Hepatocyte (in vitro differentiated cells): ENCODE measurements at regions not wholly inside any gene's neighbourhood (a gene's known extent, or its start where the extent isn't known, plus 50 kb on each side); places are given as distances from the start of the nearest gene placed in this dataset.
"Not testable (repeated sequence)": the region's sequence is repeated elsewhere in the genome, so short reads cannot be mapped to it uniquely, and the experiment has no call there.

Experiments
- DNase-seq: peaks from one replicate; pipeline ENCODE4 v3.0.0-alpha.2; 2016; ENCODE audit warnings: low spot score
- H2AFZ ChIP-seq: fragments of 200-600 bp; sonication (generic); 2 replicates; pipeline ENCODE4 v1.6.0; 2016; ENCODE audit warnings: antibody characterized with exemption, mild to moderate bottlenecking
- H3K27ac ChIP-seq: fragments of 200-600 bp; sonication (generic); 2 replicates; pipeline ENCODE4 v1.5.1; 2016; ENCODE audit warnings: mild to moderate bottlenecking
- H3K27me3 ChIP-seq: fragments of 200-600 bp; sonication (generic); 2 replicates; pipeline ENCODE4 v1.6.1; 2016
- H3K36me3 ChIP-seq: fragments of 200-600 bp; sonication (generic); replicated peaks from 2 replicates; pipeline ENCODE4 v1.5.1; 2016; ENCODE audit warnings: low read depth; ENCODE audit not compliant: insufficient read depth
- H3K4me1 ChIP-seq: fragments of 200-600 bp; sonication (generic); 2 replicates; pipeline ENCODE4 v1.5.1; 2016; ENCODE audit warnings: mild to moderate bottlenecking, moderate library complexity; ENCODE audit not compliant: insufficient read depth
- H3K4me2 ChIP-seq: fragments of 200-600 bp; sonication (generic); 2 replicates; pipeline ENCODE4 v1.6.0; 2016
- H3K4me3 ChIP-seq: fragments of 200-600 bp; sonication (generic); 2 replicates; pipeline ENCODE4 v1.5.1; 2016; ENCODE audit warnings: mild to moderate bottlenecking
- H3K79me2 ChIP-seq: fragments of 200-600 bp; sonication (generic); 2 replicates; pipeline ENCODE4 v1.6.0; 2017; ENCODE audit warnings: mild to moderate bottlenecking
- H3K9me2 ChIP-seq: fragments of 200-600 bp; sonication (generic); replicated peaks from 2 replicates; pipeline ENCODE4 v1.6.0; 2017; ENCODE audit warnings: mild to moderate bottlenecking; ENCODE audit not compliant: insufficient read depth
- H3K9me3 ChIP-seq: fragments of 200-600 bp; sonication (generic); 2 replicates; pipeline ENCODE4 v1.5.1; 2016; ENCODE audit warnings: low read depth, mild to moderate bottlenecking
- H4K20me1 ChIP-seq: fragments of 200-600 bp; sonication (generic); 2 replicates; pipeline ENCODE4 v1.6.0; 2016; ENCODE audit warnings: mild to moderate bottlenecking; ENCODE audit not compliant: insufficient read depth, poor library complexity, severe bottlenecking
- CTCF ChIP-seq: fragments of 200-600 bp; sonication (generic); IDR thresholded peaks from 2 replicates; pipeline ENCODE4 v1.5.1; 2016; ENCODE audit warnings: antibody characterized with exemption, mild to moderate bottlenecking; ENCODE audit not compliant: poor library complexity
- EZH2 ChIP-seq: fragments of 200-600 bp; sonication (generic); IDR thresholded peaks from 2 replicates; pipeline ENCODE4 v1.6.1; 2016; ENCODE audit warnings: antibody characterized with exemption, mild to moderate bottlenecking, borderline replicate concordance
- EZH2phosphoT487 ChIP-seq: fragments of 200-600 bp; sonication (generic); IDR thresholded peaks from one replicate; pipeline ENCODE4 v1.6.1; 2018; ENCODE audit warnings: antibody characterized with exemption, mild to moderate bottlenecking, low read depth, moderate library complexity; ENCODE audit not compliant: unreplicated experiment, severe bottlenecking
- WGBS: methylation state at CpG from one replicate; pipeline ENCODE4 v1.1.6; 2016; ENCODE audit warnings: low lambda C conversion rate; ENCODE audit errors: missing lambda C conversion rate; 5-methylcytosine and 5-hydroxymethylcytosine counted together

- Histone ChIP-seq H3K36me3 (no peaks in the 10 kb centered on the region), H3K79me2 (no peaks in the 10 kb centered on the region), H3K4me3 (no peak overlapping the region), H3K9me3 (peaks cover 15% of the 10 kb centered on the region), H3K27me3 (no peaks in the 10 kb centered on the region), H3K4me1 (no peaks in the 10 kb centered on the region), H3K27ac (no peak overlapping the region), H3K4me2 (no peak overlapping the region), H2AFZ (no peak overlapping the region), H3K9me2 (no peaks in the 10 kb centered on the region), H4K20me1 (no peaks in the 10 kb centered on the region)
- no peak for DNase-seq
- no peak for TF ChIP-seq EZH2
- no peak for TF ChIP-seq EZH2phosphoT487
- no peak for TF ChIP-seq CTCF
- WGBS, result 75% methylated on average over 10 of the region's 10 CpGs
Observed at GRCh38 chr10:42304341-42304740, 334.0 kb downstream of the ZNF33B start.

GRCh38 chr10:42281896-42282295 is 356.5 kb downstream of the ZNF33B start:
- H3K79me2 ChIP-seq, H3K9me2 ChIP-seq, H3K4me1 ChIP-seq, H3K4me2 ChIP-seq, H3K9me3 ChIP-seq, H4K20me1 ChIP-seq, H3K27ac ChIP-seq, H3K27me3 ChIP-seq, DNase-seq, H2AFZ ChIP-seq, H3K4me3 ChIP-seq, H3K36me3 ChIP-seq: not testable (repeated sequence)
- WGBS, result 80% methylated on average over 21 of the region's 21 CpGs

- 66% methylated on average over 4 of the region's 4 CpGs for WGBS
- DNase-seq, H3K9me3 ChIP-seq, H3K4me3 ChIP-seq, H3K9me2 ChIP-seq, H3K27ac ChIP-seq, H3K36me3 ChIP-seq, H3K79me2 ChIP-seq, H3K27me3 ChIP-seq, H3K4me1 ChIP-seq, H4K20me1 ChIP-seq, H2AFZ ChIP-seq, H3K4me2 ChIP-seq: not testable (repeated sequence)
Observed at GRCh38 chr10:42269788-42270187, 368.6 kb downstream of the ZNF33B start.

- 46% methylated on average over 6 of the region's 6 CpGs for WGBS
Observed at GRCh38 chr10:42263259-42263658, 375.1 kb downstream of the ZNF33B start.

GRCh38 chr10:42243002-42243401 is 395.4 kb downstream of the ZNF33B start:
- H2AFZ ChIP-seq, H3K4me2 ChIP-seq, H3K36me3 ChIP-seq, H3K27ac ChIP-seq, H3K4me3 ChIP-seq, H3K4me1 ChIP-seq, H3K9me3 ChIP-seq, H4K20me1 ChIP-seq, H3K9me2 ChIP-seq, DNase-seq, H3K27me3 ChIP-seq, H3K79me2 ChIP-seq: not testable (repeated sequence)
- WGBS, result 100% methylated on average over 4 of the region's 53 CpGs

More at GRCh38 chr10:42263259-42263658, 375.1 kb downstream of the ZNF33B start:
- not testable (repeated sequence) for H3K79me2 ChIP-seq, H3K9me2 ChIP-seq, H3K27me3 ChIP-seq, H3K27ac ChIP-seq, DNase-seq, H3K9me3 ChIP-seq, H2AFZ ChIP-seq, H3K4me3 ChIP-seq, H4K20me1 ChIP-seq, H3K4me2 ChIP-seq, H3K4me1 ChIP-seq, H3K36me3 ChIP-seq
